AG04450 (cell line): ENCODE measurements at regions not wholly inside any gene's neighbourhood (a gene's known extent, or its start where the extent isn't known, plus 50 kb on each side); places are given as distances from the start of the nearest gene placed in this dataset.

ENCODE experiments used
- CTCF ChIA-PET: fragments of 300-600, 350-600 bp; formaldehyde crosslinking; extraction: SDS; loops from one replicate; lab custom pipeline; 2022; ENCODE audit warnings: antibody characterized with exemption, inconsistent platforms; lab: Charles Lee
- POLR2A ChIA-PET: fragments of 350-600 bp; formaldehyde crosslinking; extraction: SDS; loops from one replicate; lab custom pipeline; 2021; ENCODE audit warnings: antibody characterized with exemption, inconsistent platforms; lab: Yijun Ruan, JAX
- DNase-seq: peaks from one replicate; pipeline ENCODE4 v3.0.0-alpha.2; 2011; ENCODE audit warnings: low read depth, low spot score
- H3K27ac ChIP-seq: one replicate; pipeline ENCODE4 v1.5.1; 2012; ENCODE audit warnings: low read depth, low read length, control low read depth
- H3K27me3 ChIP-seq: one replicate; pipeline ENCODE4 v1.6.0; 2012; ENCODE audit warnings: low read length; ENCODE audit not compliant: control insufficient read depth, insufficient read depth
- H3K4me3 ChIP-seq: 2 replicates; pipeline ENCODE4 v1.5.1; 2011; ENCODE audit warnings: mild to moderate bottlenecking, low read depth, low read length, control low read depth
- H3K9me3 ChIP-seq: 2 replicates; pipeline ENCODE4 v1.5.1; 2012; ENCODE audit warnings: low read length; ENCODE audit not compliant: control insufficient read depth, insufficient read depth
- CTCF ChIP-seq: IDR thresholded peaks from 2 replicates; pipeline ENCODE4 v1.5.1; 2011; ENCODE audit warnings: low read depth, low read length, control low read depth, inconsistent platforms

GRCh38 chr18:39788383-39788782 lies 2166.7 kb upstream of the PIK3C3 start:
- no peak for DNase-seq
- POLR2A ChIA-PET: no interaction called here
- Histone ChIP-seq H3K9me3 (no peaks in the 10 kb centered on the region), H3K27me3 (no peaks in the 10 kb centered on the region), H3K4me3 (no peak overlapping the region), H3K27ac (no peak overlapping the region)
- CTCF ChIA-PET: no interaction called here
- TF ChIP-seq CTCF: no peak

GRCh38 chr18:39786477-39786876 lies 2168.6 kb upstream of the PIK3C3 start:
- POLR2A ChIA-PET: no interaction called here

GRCh38 chr18:39784541-39784940 lies 2170.5 kb upstream of the PIK3C3 start:
- TF ChIP-seq CTCF: no peak
- POLR2A ChIA-PET: no interaction called here

More at GRCh38 chr18:39786477-39786876, 2168.6 kb upstream of the PIK3C3 start:
- H3K4me3 ChIP-seq: no peak overlapping the region
- no peaks in the 10 kb centered on the region for H3K9me3 ChIP-seq
- no peak overlapping the region for H3K27ac ChIP-seq
- TF ChIP-seq CTCF: no peak
- CTCF ChIA-PET: no interaction called here
- no peak for DNase-seq
- no peaks in the 10 kb centered on the region for H3K27me3 ChIP-seq

GRCh38 chr18:39781565-39781964 lies 2173.5 kb upstream of the PIK3C3 start:
- H3K4me3 ChIP-seq: no peak overlapping the region
- ChIA-PET CTCF (no interaction called here), POLR2A (no interaction called here)
- no peak for DNase-seq
- H3K27ac ChIP-seq: no peak overlapping the region
- TF ChIP-seq CTCF: no peak
- no peaks in the 10 kb centered on the region; the same call in 1 of the 2 replicates for H3K9me3 ChIP-seq
- H3K27me3 ChIP-seq: no peaks in the 10 kb centered on the region

More at GRCh38 chr18:39784541-39784940, 2170.5 kb upstream of the PIK3C3 start:
- no peak overlapping the region for H3K27ac ChIP-seq
- no peak for DNase-seq
- CTCF ChIA-PET: no interaction called here
- H3K4me3 ChIP-seq: no peak overlapping the region
- no peaks in the 10 kb centered on the region for H3K27me3 ChIP-seq
- no peaks in the 10 kb centered on the region for H3K9me3 ChIP-seq

GRCh38 chr18:39780774-39781173 lies 2174.3 kb upstream of the PIK3C3 start:
- TF ChIP-seq CTCF: no peak
- CTCF ChIA-PET: no interaction called here
- POLR2A ChIA-PET: no interaction called here
- Histone ChIP-seq H3K9me3 (no peaks in the 10 kb centered on the region; the same call in 1 of the 2 replicates), H3K4me3 (no peak overlapping the region), H3K27me3 (no peaks in the 10 kb centered on the region), H3K27ac (no peak overlapping the region)
- no peak for DNase-seq
